OCI-LY7 (cell line): ENCODE measurements at regions not wholly inside any gene's neighbourhood (a gene's known extent, or its start where the extent isn't known, plus 50 kb on each side); places are given as distances from the start of the nearest gene placed in this dataset.

Source experiments
- BruUV-seq: library from RNA; stranded (reverse); fragments of 400-500 nt; replicated peaks from 2 replicates; lab custom pipeline; 2021; lab: Mats Ljungman, UMichigan
- CTCF ChIA-PET: fragments of 300-600 bp; sonication (Branson Sonifier 250); formaldehyde crosslinking; loops from one replicate; lab custom pipeline; 2022; ENCODE audit warnings: antibody characterized with exemption; ENCODE audit not compliant: unreplicated experiment; lab: Charles Lee
- POLR2A ChIA-PET: fragments of 300-600 bp; sonication (Branson Sonifier 250); formaldehyde crosslinking; loops from one replicate; lab custom pipeline; 2022; ENCODE audit warnings: antibody characterized with exemption; lab: Charles Lee
- DNase-seq: peaks from one replicate; pipeline ENCODE4 v3.0.0-alpha.2; 2015; ENCODE audit warnings: low spot score
- H2AFZ ChIP-seq: fragments of 200-600 bp; sonication (generic), shearing (Covaris generic); 2 replicates; pipeline ENCODE4 v1.6.1; 2014; ENCODE audit warnings: mild to moderate bottlenecking, antibody characterized with exemption, low read length, moderate library complexity
- H3K27ac ChIP-seq: fragments of 200-600 bp; sonication (generic); 2 replicates; pipeline ENCODE4 v1.5.1; 2014; ENCODE audit warnings: mixed run types, low read depth, mild to moderate bottlenecking, moderate library complexity, low read length, inconsistent platforms; ENCODE audit not compliant: poor library complexity, severe bottlenecking
- H3K36me3 ChIP-seq: fragments of 200-600 bp; sonication (generic); 2 replicates; pipeline ENCODE4 v1.6.1; 2014; ENCODE audit warnings: mild to moderate bottlenecking, antibody characterized with exemption, low read length, moderate library complexity, mixed read lengths; ENCODE audit not compliant: insufficient read depth
- H3K4me1 ChIP-seq: fragments of 200-600 bp; sonication (generic); 2 replicates; pipeline ENCODE4 v1.5.1; 2014; ENCODE audit warnings: mild to moderate bottlenecking, low read length; ENCODE audit not compliant: insufficient read depth, poor library complexity, severe bottlenecking
- H3K4me2 ChIP-seq: fragments of 200-600 bp; sonication (generic); 2 replicates; pipeline ENCODE4 v1.6.1; 2014; ENCODE audit warnings: mild to moderate bottlenecking, low read length
- H3K4me3 ChIP-seq: fragments of 200-600 bp; sonication (generic); 2 replicates; pipeline ENCODE4 v1.5.1; 2014; ENCODE audit warnings: mild to moderate bottlenecking, low read depth, low read length; ENCODE audit not compliant: poor library complexity, severe bottlenecking
- H3K79me2 ChIP-seq: fragments of 200-600 bp; sonication (generic); 2 replicates; pipeline ENCODE4 v1.6.1; 2016; ENCODE audit warnings: low read depth, mild to moderate bottlenecking, low read length, moderate library complexity, mixed read lengths; ENCODE audit not compliant: insufficient read depth
- H3K9me2 ChIP-seq: fragments of 200-600 bp; sonication (generic); 2 replicates; pipeline ENCODE4 v1.6.1; 2016; ENCODE audit warnings: mild to moderate bottlenecking, low read length, mixed read lengths; ENCODE audit not compliant: insufficient read depth
- H3K9me3 ChIP-seq: fragments of 200-600 bp; sonication (generic); 2 replicates; pipeline ENCODE4 v1.6.1; 2014; ENCODE audit warnings: mild to moderate bottlenecking, mixed run types, low read length, mixed read lengths
- H4K20me1 ChIP-seq: fragments of 200-600 bp; sonication (generic); 2 replicates; pipeline ENCODE4 v1.6.1; 2014; ENCODE audit warnings: mild to moderate bottlenecking, antibody characterized with exemption, low read length, moderate library complexity, mixed read lengths; ENCODE audit not compliant: insufficient read depth
- CTCF ChIP-seq: fragments of 200-600 bp; sonication (generic); conservative IDR thresholded peaks from 2 replicates; pipeline ENCODE4 v1.5.1; 2014; ENCODE audit warnings: mild to moderate bottlenecking, antibody characterized with exemption, low read length, moderate library complexity, mixed read lengths
- EZH2phosphoT487 ChIP-seq: fragments of 200-600 bp; sonication (generic); IDR thresholded peaks from 2 replicates; pipeline ENCODE4 v1.6.1; 2018; ENCODE audit warnings: low read depth, borderline replicate concordance, mild to moderate bottlenecking, mixed run types, antibody characterized with exemption, low read length, moderate library complexity, mixed read lengths
- intact Hi-C: fragments of 100-400 bp; cut with micrococcal nuclease; formaldehyde crosslinking; loops from one replicate; pipeline ENCODE4 v1.10.0; 2022; ENCODE audit not compliant: unreplicated experiment

GRCh38 chr22:48071305-48071704 lies 1308.9 kb downstream of the TBC1D22A start:
- H3K9me3 ChIP-seq: peaks cover 10% of the 10 kb centered on the region; the same call in 1 of the 2 replicates
- H3K27ac ChIP-seq: peak overlapping the region; percentile 92
- H3K4me1 ChIP-seq: peaks cover 64% of the 10 kb centered on the region
- no peaks in the 10 kb centered on the region for H4K20me1 ChIP-seq
- H3K4me2 ChIP-seq: peak overlapping the region; percentile 59
- ChIA-PET POLR2A (interaction anchor here (0.5 to 2.6 kb wide), 3 partner anchors 9 to 43 kb away, joined by 3 to 8 read pairs (median 3); no protein-coding TSS in a partner anchor), CTCF (interaction anchor here (0.5 kb wide), 1 partner anchor 26 kb away, joined by 4 read pairs; no protein-coding TSS in a partner anchor)
- peaks cover 8% of the 10 kb centered on the region; the same call in 1 of the 2 replicates for H3K36me3 ChIP-seq
- no peak for TF ChIP-seq EZH2phosphoT487
- no peak for TF ChIP-seq CTCF
- no peaks in the 10 kb centered on the region for H3K9me2 ChIP-seq
- H3K79me2 ChIP-seq: no peaks in the 10 kb centered on the region
- intact Hi-C loops: loop anchor here (1.0 to 5.0 kb wide), 8 partner anchors 27 to 444 kb away; no protein-coding TSS in a partner anchor
- H3K4me3 ChIP-seq: peak overlapping the region; percentile 31
- peak; percentile 79 for DNase-seq
- peak overlapping the region; percentile 40; the same call in 1 of the 2 replicates for H2AFZ ChIP-seq
- BruUV-seq: no TSS peak

GRCh38 chr22:48070760-48071159 lies 1308.3 kb downstream of the TBC1D22A start:
- peak; percentile 89 for DNase-seq
- POLR2A ChIA-PET: interaction anchor here (0.6 to 2.6 kb wide), 4 partner anchors 9 to 197 kb away, joined by 3 to 8 read pairs (median 4); no protein-coding TSS in a partner anchor
- Histone ChIP-seq H3K4me2 (peak overlapping the region; percentile 59), H3K9me2 (no peaks in the 10 kb centered on the region), H3K4me1 (peaks cover 68% of the 10 kb centered on the region), H3K79me2 (no peaks in the 10 kb centered on the region), H2AFZ (peak overlapping the region; percentile 40; the same call in 1 of the 2 replicates), H3K9me3 (peaks cover 10% of the 10 kb centered on the region; the same call in 1 of the 2 replicates), H4K20me1 (no peaks in the 10 kb centered on the region), H3K4me3 (peak overlapping the region; percentile 31), H3K27ac (peak overlapping the region; percentile 92), H3K36me3 (peaks cover 8% of the 10 kb centered on the region; the same call in 1 of the 2 replicates)
- peak; percentile 88 for TF ChIP-seq CTCF
- no peak for TF ChIP-seq EZH2phosphoT487
- CTCF ChIA-PET: interaction anchor here (0.5 kb wide), 1 partner anchor 26 kb away, joined by 4 read pairs; no protein-coding TSS in a partner anchor
- intact Hi-C loops: loop anchor here (1.0 to 5.0 kb wide), 8 partner anchors 28 to 443 kb away; no protein-coding TSS in a partner anchor
- no TSS peak for BruUV-seq

- Histone ChIP-seq H3K9me2 (no peaks in the 10 kb centered on the region), H3K4me1 (peaks cover 68% of the 10 kb centered on the region), H4K20me1 (no peaks in the 10 kb centered on the region), H3K4me2 (peak overlapping the region; percentile 6; the same call in 1 of the 2 replicates), H3K9me3 (peaks cover 10% of the 10 kb centered on the region; the same call in 1 of the 2 replicates), H3K36me3 (peaks cover 8% of the 10 kb centered on the region; the same call in 1 of the 2 replicates), H2AFZ (peak overlapping the region; percentile 22; the same call in 1 of the 2 replicates), H3K4me3 (no peak overlapping the region), H3K27ac (peak overlapping the region; percentile 92), H3K79me2 (no peaks in the 10 kb centered on the region)
- TF ChIP-seq EZH2phosphoT487 (no peak), CTCF (no peak)
- no peak for DNase-seq
- BruUV-seq: no TSS peak
- intact Hi-C loops: loop anchor here (5.0 kb wide), 2 partner anchors 278 to 443 kb away; no protein-coding TSS in a partner anchor
- ChIA-PET CTCF (no interaction called here), POLR2A (interaction anchor here (0.6 to 2.6 kb wide), 5 partner anchors 10 to 196 kb away, joined by 3 to 8 read pairs (median 4); no protein-coding TSS in a partner anchor)
Measured at GRCh38 chr22:48070083-48070482, 1307.6 kb downstream of the TBC1D22A start.
